Activated CD8-positive, alpha-beta T cell treated with anti-CD3 and anti-CD28 coated beads for 36 hours (primary cell): ENCODE measurements at regions not wholly inside any gene's neighbourhood (a gene's known extent, or its start where the extent isn't known, plus 50 kb on each side); places are given as distances from the start of the nearest gene placed in this dataset.

Experiments used
- ATAC-seq: fragments of 200-7000 bp; cut with Tn5 transposase; one replicate; pipeline ENCODE4 v1.10.0; 2021; ENCODE audit warnings: mild to moderate bottlenecking, moderate library complexity
- CTCF ChIA-PET: fragments of 350-600 bp; sonication (Branson Sonifier 250); formaldehyde crosslinking; loops from one replicate; lab custom pipeline; 2021; ENCODE audit warnings: antibody characterized with exemption; lab: Charles Lee
- POLR2A ChIA-PET: fragments of 350-600 bp; sonication (Branson Sonifier 250); formaldehyde crosslinking; loops from one replicate; lab custom pipeline; 2021; ENCODE audit warnings: antibody characterized with exemption; lab: Charles Lee
- DNase-seq: peaks from one replicate; pipeline ENCODE4 v3.0.0-alpha.2; 2020
- H3K27ac Mint-ChIP-seq: one replicate; pipeline ENCODE4 v1.8.0; 2021; ENCODE audit warnings: mild to moderate bottlenecking, mixed read lengths
- H3K27me3 Mint-ChIP-seq: one replicate; pipeline ENCODE4 v1.8.0; 2021; ENCODE audit warnings: mixed read lengths
- H3K36me3 Mint-ChIP-seq: one replicate; pipeline ENCODE4 v1.8.0; 2021; ENCODE audit warnings: low read depth, mixed read lengths
- H3K4me1 Mint-ChIP-seq: one replicate; pipeline ENCODE4 v1.8.0; 2021; ENCODE audit warnings: low read depth, mixed read lengths
- H3K4me3 Mint-ChIP-seq: one replicate; pipeline ENCODE4 v1.8.0; 2021; ENCODE audit warnings: mild to moderate bottlenecking, moderate library complexity, mixed read lengths
- H3K9me3 Mint-ChIP-seq: one replicate; pipeline ENCODE4 v1.8.0; 2021; ENCODE audit warnings: mixed read lengths
- CTCF ChIP-seq: fragments of 200-600 bp; IDR thresholded peaks from one replicate; pipeline ENCODE4 v1.8.0; 2022; ENCODE audit warnings: antibody characterized with exemption, mild to moderate bottlenecking
- intact Hi-C: fragments of 100-400 bp; cut with micrococcal nuclease; formaldehyde crosslinking; loops from one replicate; pipeline ENCODE4 v1.10.0; 2022

- DNase-seq (no peak), ATAC-seq (no peak)
- no peak overlapping the region for H3K4me3 Mint-ChIP-seq
- no peak overlapping the region for H3K27ac Mint-ChIP-seq
- TF ChIP-seq CTCF, result no peak
- H3K4me1 Mint-ChIP-seq, result peaks cover 8% of the 10 kb centered on the region
- ChIA-PET CTCF (no interaction called here), POLR2A (no interaction called here)
- H3K27me3 Mint-ChIP-seq, result no peaks in the 10 kb centered on the region
- intact Hi-C loops, result no loop called here
- no peaks in the 10 kb centered on the region for H3K36me3 Mint-ChIP-seq
- H3K9me3 Mint-ChIP-seq, result peaks cover 12% of the 10 kb centered on the region
These were observed 159.6 kb upstream of the TPK1 start for GRCh38 chr7:144995495-144995894.

GRCh38 chr7:144991041-144991440 lies 155.2 kb upstream of the TPK1 start:
- no peaks in the 10 kb centered on the region for H3K27me3 Mint-ChIP-seq
- H3K27ac Mint-ChIP-seq, result no peak overlapping the region
- H3K36me3 Mint-ChIP-seq, result no peaks in the 10 kb centered on the region
- ATAC-seq (no peak), DNase-seq (no peak)
- peaks cover 8% of the 10 kb centered on the region for H3K4me1 Mint-ChIP-seq
- H3K9me3 Mint-ChIP-seq, result no peaks in the 10 kb centered on the region
- ChIA-PET CTCF (no interaction called here), POLR2A (no interaction called here)
- intact Hi-C loops, result no loop called here
- no peak overlapping the region for H3K4me3 Mint-ChIP-seq
- no peak for TF ChIP-seq CTCF

- CTCF ChIA-PET, result no interaction called here
These were observed 151.8 kb upstream of the TPK1 start for GRCh38 chr7:144987686-144988085.

GRCh38 chr7:144982133-144982532 lies 146.3 kb upstream of the TPK1 start:
- Mint-ChIP-seq H3K27me3 (no peaks in the 10 kb centered on the region), H3K4me1 (no peaks in the 10 kb centered on the region)
- POLR2A ChIA-PET, result interaction anchor here (0.5 kb wide), 1 partner anchor 12 kb away, joined by 4 read pairs; no protein-coding TSS in a partner anchor

More at GRCh38 chr7:144987686-144988085, 151.8 kb upstream of the TPK1 start:
- no peak for TF ChIP-seq CTCF
- DNase-seq, result no peak
- no peaks in the 10 kb centered on the region for H3K36me3 Mint-ChIP-seq
- ATAC-seq, result no peak
- no peaks in the 10 kb centered on the region for H3K4me1 Mint-ChIP-seq
- no peak overlapping the region for H3K4me3 Mint-ChIP-seq
- H3K9me3 Mint-ChIP-seq, result no peaks in the 10 kb centered on the region
- no peaks in the 10 kb centered on the region for H3K27me3 Mint-ChIP-seq
- intact Hi-C loops, result no loop called here
- POLR2A ChIA-PET, result no interaction called here
- H3K27ac Mint-ChIP-seq, result no peak overlapping the region

GRCh38 chr7:144975882-144976281 lies 140.0 kb upstream of the TPK1 start:
- no peak for TF ChIP-seq CTCF
- DNase-seq (no peak), ATAC-seq (no peak)
- H3K27ac Mint-ChIP-seq, result no peak overlapping the region
- ChIA-PET POLR2A (no interaction called here), CTCF (no interaction called here)
- no peak overlapping the region for H3K4me3 Mint-ChIP-seq
- no peaks in the 10 kb centered on the region for H3K36me3 Mint-ChIP-seq
- no peaks in the 10 kb centered on the region for H3K9me3 Mint-ChIP-seq
- peaks cover 6% of the 10 kb centered on the region for H3K27me3 Mint-ChIP-seq
- intact Hi-C loops, result no loop called here
- no peaks in the 10 kb centered on the region for H3K4me1 Mint-ChIP-seq

More at GRCh38 chr7:144982133-144982532, 146.3 kb upstream of the TPK1 start:
- Mint-ChIP-seq H3K27ac (no peak overlapping the region), H3K36me3 (no peaks in the 10 kb centered on the region), H3K9me3 (no peaks in the 10 kb centered on the region), H3K4me3 (no peak overlapping the region)
- no peak for TF ChIP-seq CTCF
- DNase-seq, result no peak
- no peak for ATAC-seq
- intact Hi-C loops, result no loop called here
- CTCF ChIA-PET, result no interaction called here
